ENCODE measurements at regions not wholly inside any gene's neighbourhood (a gene's known extent, or its start where the extent isn't known, plus 50 kb on each side); places are given as distances from the start of the nearest gene placed in this dataset.

- no peak for TF ChIP-seq CTCF (conservative IDR thresholded peaks at IDR 0.05; ENCODE audit: low read depth, low read length)
- TF ChIP-seq EZH2 (IDR thresholded peaks at IDR 0.05; ENCODE audit: low read length, unreplicated experiment) = no peak
- no peak for TF ChIP-seq EZH2phosphoT487 (IDR thresholded peaks at IDR 0.05; ENCODE audit: borderline replicate concordance, low read length)
These were observed 411.9 kb downstream of the TMEM121 start for GRCh38 chr14:105938055-105938863.
